D721Med (cell line): ENCODE measurements at regions not wholly inside any gene's neighbourhood (a gene's known extent, or its start where the extent isn't known, plus 50 kb on each side); places are given as distances from the start of the nearest gene placed in this dataset.

Experiments used
- DNase-seq: peaks from one replicate; pipeline ENCODE4 v3.0.0; 2011; ENCODE audit warnings: low spot score; ENCODE audit not compliant: insufficient read length
- FAIRE-seq: peaks from 2 replicates; lab custom pipeline; 2011; peaks lifted over from hg19 to GRCh38; lab: Jason Lieb, UNC
- CTCF ChIP-seq: IDR thresholded peaks from 2 replicates; pipeline ENCODE4 v1.5.1; 2012; ENCODE audit warnings: mild to moderate bottlenecking, control low read depth; ENCODE audit not compliant: insufficient read depth; ENCODE audit errors: missing control alignments

DNA sequence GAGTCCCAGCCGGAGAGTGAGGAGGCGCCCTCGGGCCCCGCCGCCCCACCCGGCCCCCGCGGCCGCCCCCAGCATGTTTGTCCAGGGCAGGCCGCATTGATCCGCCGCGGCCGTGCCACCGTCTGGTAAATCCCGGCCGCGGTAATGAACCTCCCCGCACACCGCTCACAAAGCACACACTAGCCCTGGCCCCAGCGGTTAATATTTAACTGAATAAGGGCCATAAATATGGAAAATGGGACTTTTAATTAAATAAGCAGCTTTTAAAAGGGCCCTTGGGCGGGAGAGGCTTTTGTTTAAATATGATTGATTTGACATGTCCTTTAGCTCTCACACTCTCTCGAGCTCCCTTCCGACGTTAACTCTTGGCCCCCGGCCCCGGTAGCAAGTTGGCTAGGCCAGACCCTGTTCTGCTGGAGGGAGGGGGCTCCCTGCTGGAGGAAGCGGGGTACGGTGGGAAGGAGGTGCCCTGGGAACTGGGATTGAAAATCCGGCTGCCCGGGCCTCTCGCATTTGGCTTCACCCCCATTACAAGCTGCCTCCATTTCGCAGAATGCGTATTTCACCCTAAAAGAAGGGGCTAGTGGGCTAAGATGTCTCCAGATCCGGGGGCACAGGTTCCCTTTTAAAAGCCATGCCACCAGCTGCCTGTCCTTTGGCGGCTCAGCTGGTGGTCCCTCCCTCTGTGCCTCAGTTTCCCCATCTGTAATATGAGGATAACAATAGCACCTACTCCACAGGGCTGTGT is 199.8 kb downstream of the RBM19 start:
- DNase-seq = no peak
- TF ChIP-seq CTCF = no peak
- FAIRE-seq = no peak

DNA sequence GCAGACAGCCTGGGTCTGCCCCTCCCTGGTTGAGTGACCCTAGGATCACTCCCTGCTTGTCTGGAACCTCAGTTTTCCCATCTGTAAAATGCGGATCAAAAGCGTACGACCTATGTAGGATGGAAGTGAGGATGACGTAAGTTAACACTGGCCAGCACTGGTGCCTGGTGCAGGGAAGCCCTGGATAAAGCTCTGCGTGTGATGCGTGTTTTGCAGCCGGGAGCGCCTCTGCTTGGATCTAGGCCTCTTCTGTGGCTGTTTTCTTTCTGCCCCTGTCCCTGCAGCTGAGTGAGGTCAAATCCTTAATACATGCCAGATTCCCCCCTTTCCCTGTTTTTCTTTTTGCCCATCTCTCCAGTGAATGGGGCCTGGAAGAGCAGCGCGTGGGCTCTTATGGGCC is 201.5 kb downstream of the RBM19 start:
- FAIRE-seq (no peak), DNase-seq (no peak)
- no peak for TF ChIP-seq CTCF

DNA sequence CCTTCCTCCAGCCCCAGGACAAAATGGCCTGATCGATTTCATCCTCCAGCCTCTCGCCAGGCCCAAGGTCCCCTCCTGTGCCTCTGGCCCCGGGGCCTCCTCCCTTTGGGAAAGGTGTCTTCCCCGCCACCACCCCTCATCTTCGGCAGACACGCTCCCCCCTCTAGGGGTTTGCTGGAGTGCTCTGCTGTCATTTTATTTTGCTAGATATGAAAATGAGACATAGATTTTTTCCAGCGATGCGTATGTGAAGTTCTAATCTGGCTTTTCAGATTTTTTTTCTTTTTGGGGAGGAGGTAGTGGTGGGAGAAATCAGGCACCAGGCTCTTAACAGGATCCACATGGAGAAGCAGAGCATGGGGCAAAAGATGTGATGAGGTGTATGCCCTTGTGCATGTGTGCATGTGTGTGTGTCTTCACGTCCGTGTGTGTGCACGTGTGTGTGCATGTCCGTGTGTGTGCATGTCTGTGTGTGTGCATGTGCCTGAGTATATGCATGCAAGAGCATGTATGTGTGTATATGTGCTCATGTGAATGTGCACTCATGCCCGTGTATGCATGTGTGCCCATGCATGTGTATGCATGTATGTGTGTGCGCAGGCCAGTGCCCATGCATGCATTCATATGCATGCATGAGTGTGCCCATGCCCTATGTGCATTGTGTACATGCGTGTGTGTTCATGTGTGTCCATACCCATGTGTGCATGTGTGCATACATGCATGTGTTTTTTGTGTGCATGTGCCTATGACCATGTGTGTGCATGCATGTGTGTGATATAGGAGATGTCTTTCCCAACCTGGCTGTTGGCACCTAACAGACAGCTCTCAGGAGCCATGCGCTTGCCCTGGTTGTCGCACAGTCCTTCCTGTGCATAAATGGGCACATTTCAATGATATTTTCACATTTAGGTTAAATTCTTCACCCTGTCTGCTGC is 203.0 kb downstream of the RBM19 start:
- TF ChIP-seq CTCF = no peak
- DNase-seq (no peak), FAIRE-seq (no peak)

GRCh38 chr12:113762155-113762881 is 203.8 kb downstream of the RBM19 start:
- DNase-seq (no peak), FAIRE-seq (no peak)
- no peak for TF ChIP-seq CTCF

GRCh38 chr12:113759135-113759534 is 207.0 kb downstream of the RBM19 start:
- DNase-seq = no peak
- TF ChIP-seq CTCF = no peak
- FAIRE-seq = no peak

- no peak for TF ChIP-seq CTCF
- FAIRE-seq (no peak), DNase-seq (no peak)
Observed at GRCh38 chr12:113758165-113758924, 207.8 kb downstream of the RBM19 start.
